GM18873 (cell line): ENCODE measurements at regions not wholly inside any gene's neighbourhood (a gene's known extent, or its start where the extent isn't known, plus 50 kb on each side); places are given as distances from the start of the nearest gene placed in this dataset.

Experiments used
- ATAC-seq: cut with Tn5 transposase; IDR thresholded peaks from one replicate; pipeline ENCODE4 v1.9.1; 2021; ENCODE audit warnings: mild to moderate bottlenecking, moderate library complexity, moderate number of reproducible peaks; ENCODE audit not compliant: unreplicated experiment, low FRiP score

DNA sequence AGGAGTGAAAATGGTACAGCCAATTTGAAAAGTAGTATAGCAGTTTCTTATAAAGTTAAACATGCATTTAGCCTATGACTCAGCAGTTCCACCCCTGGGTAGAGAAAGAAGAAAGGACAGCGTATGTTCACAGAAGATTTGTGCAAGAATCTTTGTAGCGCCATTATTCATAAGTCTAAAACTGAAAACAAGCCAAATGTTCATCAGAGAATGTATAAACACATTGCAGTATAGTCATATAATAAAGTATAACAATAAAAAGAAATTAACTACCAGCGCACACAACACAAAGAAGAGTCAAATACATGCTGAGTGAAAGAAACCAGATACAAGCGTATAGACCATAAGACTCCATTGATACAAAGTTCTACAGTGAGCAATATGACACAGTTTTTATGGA is 294.0 kb downstream of the SAMD5 start:
- ATAC-seq = no peak

DNA sequence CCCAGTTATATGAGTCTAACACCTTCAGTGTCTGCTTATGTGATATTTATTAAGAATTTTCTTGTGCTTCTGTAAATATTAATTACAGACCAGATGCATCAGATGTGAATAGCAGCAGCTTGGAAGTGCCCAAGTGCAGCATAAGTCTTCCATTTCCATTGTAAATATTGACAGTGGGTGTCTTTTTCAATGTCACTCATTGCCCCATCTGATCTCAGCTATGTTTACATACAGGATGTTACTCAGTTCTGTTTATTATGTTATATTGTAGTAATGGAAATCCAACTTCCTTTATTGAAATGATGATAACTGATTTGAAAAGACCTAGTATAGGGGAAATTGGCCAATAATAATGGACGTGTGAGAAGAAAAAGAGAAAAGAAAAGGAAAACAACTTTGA is 296.7 kb downstream of the SAMD5 start:
- ATAC-seq = no peak

DNA sequence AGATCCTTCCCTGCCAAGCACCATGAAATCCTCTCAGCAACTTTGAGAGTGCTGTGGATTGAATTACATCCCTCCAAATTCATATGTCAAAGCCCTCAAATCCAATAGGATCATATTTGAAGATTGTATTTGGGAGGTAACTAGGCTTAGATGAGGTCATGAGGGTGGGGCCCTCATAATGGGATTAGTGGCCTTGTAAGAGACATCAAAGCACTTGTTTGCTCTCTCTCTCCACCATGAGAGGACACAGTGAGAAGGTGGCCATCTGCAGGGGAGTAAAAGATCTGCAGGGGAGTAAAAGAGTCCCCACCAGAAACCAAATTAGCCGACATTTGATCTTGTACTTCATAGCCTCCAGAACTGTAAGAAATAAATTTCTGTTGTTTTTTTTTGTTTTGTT is 298.2 kb downstream of the SAMD5 start:
- ATAC-seq = no peak

DNA sequence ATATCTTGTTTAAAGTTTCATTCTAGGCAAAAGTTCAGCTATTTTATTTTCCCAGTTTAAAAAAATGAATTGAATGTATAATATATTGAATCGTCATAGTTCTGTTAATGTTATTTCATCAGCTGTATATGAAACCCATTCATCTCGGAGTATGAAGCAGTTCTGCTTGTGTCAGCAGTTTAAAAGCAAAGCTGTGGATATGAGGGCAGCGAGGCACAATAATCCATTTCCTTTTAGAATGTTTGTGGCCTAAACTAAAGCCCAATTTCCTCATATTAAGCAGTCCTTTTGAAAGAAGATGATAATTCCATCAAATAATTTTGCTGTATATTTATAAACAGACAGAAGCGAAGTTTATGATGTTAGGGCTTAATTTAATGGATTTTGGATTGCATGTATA is 300.1 kb downstream of the SAMD5 start:
- no peak for ATAC-seq

DNA sequence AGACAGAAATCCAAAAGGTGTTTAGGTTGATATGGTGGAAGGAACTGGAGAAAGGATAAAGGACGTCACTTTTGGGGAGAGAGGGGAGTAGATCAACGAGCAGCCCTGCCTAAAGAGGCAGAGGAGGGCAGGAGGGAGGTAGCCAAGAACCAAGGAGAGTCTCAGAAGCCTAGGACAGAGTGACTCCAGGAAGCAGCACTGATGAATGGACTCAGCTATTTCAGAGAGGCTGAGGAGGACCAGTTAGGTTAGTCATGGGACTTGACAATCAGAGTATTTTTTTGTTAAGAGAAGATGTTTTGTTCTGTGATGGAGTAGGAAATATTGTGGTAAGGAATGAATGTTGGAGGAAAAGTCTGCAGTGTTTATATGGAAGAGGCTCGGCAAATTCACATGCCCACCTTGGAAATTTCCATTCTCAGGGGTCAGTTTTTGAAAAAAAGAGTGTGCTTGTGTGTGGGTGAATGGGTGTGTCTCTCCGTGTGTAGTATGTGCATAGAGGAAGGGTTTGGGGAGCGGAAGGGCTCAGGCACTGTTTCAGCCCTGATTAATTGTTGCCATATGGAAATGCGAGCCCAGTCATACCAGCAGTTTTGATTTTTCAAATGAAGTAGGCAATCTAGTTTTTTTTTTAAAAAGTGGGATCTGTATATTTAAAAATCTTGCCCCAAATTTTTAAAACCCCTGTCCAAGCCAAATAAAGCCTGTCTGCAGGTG is 303.6 kb downstream of the SAMD5 start:
- no peak for ATAC-seq

DNA sequence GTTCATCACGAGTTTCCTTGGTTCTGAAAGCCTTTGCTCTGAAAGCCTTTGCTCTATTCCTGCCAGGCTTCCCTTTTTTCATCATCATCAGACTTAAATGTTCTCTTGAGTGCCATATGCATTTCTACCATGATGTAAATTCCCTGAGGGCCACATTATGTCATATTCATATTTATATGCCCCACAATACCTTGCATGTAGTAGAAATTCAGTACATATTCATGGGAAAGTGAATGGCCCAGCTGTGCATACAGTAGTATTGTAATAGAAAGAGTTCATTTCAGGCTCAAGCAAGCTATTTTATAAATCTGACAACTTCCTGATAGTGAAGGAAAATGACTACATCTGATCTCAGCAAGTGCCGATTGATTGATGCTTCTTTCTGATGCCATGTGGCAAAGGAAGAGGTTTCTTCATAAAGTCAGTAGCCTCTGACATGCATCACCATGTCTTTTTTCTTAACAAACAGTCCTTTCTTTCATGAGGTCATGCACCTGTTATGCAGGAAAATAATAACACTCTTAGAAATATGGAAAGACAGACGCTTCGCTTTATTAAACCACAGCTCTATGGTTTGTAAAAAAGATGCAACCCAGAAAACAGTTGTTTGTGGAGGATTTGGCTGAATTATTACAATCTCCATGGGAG is 308.7 kb downstream of the SAMD5 start:
- no peak for ATAC-seq

DNA sequence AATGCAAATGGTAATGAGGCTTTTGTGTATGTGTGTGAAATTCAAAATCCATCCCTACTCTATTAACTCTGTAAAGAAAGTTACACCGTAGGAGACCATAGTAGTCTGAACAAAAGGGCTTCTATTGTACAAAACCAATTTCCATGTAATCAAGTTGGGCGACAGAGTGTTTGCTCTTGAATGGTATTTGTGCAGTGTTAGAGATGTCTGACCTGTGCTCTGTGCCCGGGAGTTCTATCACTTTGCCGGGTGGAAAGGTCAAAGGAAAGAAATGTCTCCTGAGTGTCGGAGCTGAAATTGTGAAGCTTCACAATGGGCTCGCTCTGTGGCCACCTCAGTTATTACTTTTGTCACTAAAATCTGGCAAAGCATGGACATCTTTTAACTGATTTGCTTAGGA is 312.0 kb downstream of the SAMD5 start:
- ATAC-seq = no peak

DNA sequence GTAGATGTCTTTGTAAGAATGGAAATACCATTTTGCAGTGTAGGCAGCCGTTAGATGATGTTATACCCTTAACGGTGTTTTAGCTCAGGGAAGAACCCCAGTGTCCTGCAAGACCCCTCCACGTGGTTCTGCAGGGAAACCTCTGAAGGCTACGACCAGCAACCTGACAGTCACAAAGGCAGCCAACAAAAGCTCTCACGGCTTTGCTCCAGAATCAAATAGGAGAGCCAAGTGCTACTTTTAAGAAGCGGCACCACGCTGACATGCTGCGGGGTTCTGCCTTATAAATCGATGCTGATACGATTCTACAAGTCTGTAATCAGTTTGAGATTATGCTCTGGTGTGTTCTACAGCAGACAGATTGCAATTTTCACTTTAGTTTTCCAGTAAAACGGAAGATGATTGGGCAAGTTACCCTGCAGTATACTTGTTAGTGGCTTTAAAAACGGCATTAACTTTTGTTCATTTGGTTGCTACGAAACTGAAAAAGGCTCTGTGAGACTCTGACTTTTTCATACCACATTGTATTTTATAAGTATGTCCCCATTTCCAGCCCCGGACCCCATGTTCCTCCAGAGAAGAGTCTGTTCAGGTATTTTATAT is 312.9 kb downstream of the SAMD5 start:
- ATAC-seq = no peak

DNA sequence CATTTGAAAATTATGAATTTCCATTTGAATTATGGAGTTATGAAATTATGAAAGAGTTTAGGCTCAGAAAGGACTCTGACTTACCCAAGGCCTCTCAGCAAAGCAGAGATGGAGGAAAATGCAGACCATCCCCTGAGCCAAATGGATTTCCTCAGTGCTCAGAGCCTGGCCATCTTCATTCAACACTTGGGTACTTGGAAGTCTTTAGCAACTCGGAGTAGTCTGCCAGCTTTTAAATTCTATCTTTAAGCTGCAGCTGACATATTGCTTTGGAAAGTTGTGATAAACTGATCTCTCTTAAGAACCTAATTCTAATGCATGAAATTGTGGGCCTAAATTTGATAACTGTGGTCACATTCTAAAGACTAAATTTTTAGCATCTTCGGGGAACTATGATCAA is 315.4 kb downstream of the SAMD5 start:
- ATAC-seq = no peak

DNA sequence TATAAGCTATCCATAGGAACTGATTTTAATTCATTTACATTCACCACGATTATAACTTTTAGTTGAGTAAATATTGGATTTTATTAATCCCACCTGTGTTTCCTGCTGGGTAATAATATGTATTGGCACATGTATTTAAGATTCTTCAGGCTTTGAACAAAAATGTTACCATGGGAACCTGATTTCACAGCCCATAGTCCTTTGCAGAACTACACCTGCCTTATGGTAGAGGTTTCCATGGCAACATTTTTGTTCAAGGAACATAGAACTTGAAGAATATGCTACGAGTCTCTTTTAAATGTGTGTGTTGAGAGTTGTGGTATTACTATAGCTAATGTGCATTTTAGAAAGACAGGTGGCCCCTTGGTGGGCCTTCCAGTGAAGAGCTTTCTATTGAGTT is 317.4 kb downstream of the SAMD5 start:
- ATAC-seq = no peak

DNA sequence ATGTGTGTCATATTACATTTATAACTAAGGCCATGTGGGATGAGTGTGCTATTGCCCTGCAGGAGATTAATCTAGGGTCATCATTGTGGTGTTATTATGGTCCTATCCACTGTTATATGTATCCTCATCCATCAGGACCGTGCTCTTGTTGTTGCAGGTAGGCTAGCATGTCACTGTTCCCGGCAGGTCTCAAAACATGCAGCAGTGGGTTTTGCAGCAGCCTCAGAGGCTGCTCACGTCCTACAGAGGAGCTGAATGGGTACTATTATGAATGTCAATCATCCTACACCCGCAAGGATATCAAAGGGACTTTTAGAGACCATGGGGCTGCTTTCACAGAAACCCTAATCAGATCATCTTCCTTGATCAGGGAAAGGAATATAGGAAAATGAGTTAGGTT is 318.2 kb downstream of the SAMD5 start:
- ATAC-seq = no peak

DNA sequence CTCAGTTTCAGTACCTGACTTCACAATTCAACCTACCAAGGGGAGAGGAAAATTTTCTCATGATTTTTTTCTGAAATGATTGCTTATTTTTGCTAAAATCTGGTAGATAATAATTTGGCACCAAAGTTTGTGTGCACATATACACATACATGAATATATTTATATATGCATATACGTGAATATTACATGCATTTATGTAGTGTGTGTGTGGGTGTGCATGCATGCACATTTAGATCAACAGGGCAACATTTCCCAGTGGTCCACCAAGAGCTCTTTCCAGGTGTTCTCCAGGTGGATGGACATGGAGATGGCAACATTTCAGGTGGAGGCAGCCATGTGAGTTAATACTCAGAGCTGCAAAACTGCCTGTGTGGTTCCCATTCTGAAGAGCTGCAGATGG is 320.9 kb downstream of the SAMD5 start:
- ATAC-seq = no peak

DNA sequence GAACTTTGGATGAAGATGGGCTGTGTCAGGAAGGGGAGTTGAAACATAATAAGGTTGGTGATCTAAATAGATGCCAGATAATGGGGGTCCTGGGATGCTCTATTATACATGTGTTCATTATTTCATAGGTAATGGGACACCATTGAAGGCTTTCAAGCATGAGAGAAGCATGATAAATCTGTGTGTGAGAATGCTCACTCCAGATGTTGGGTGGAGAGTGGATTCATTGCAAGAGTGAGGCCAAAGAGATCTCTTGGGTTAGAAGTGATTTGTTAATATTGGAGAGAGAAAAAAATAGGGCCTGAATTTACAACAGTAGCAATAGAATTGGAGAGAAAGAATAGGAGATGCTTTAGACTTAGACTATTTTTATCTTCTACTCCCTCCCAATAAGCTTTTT is 321.3 kb downstream of the SAMD5 start:
- no peak for ATAC-seq

DNA sequence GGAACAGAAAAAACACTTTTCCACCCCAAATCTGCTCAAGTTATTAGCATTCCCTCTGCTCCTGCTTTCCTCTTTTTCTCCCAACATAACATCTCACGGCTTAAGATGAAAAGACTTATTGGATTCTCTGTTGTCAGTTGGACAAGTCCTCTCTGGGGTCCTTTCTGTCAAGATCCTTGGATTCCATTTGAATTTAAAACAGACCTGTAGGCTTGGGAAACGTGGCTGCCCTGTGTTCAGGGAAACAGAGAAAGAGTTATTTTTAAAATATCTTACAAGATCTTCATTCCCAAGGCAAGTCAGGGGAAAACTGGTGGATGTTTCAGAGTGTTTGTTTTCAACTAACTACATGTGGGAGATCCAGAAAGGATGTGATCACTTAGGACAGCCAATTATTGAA is 322.9 kb downstream of the SAMD5 start:
- no peak for ATAC-seq

DNA sequence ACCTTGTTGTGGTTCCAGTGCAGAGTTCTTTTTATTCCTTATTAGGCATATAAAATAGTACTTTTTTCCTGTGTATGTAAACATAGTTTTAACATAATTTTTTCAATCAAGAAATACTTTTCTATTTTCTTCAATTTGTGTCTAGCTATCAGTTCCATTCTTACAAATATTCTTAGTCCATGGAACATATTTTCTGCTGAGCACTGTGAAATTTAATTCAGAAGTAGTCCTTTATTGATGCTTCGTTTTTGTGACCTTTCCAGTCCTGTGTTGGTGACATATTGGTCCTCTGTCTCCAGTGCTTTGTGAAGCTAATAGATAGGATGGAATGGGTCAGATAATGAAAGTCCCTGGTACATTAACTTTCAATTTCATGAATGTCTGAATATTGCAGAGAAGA is 325.1 kb downstream of the SAMD5 start:
- ATAC-seq = no peak

DNA sequence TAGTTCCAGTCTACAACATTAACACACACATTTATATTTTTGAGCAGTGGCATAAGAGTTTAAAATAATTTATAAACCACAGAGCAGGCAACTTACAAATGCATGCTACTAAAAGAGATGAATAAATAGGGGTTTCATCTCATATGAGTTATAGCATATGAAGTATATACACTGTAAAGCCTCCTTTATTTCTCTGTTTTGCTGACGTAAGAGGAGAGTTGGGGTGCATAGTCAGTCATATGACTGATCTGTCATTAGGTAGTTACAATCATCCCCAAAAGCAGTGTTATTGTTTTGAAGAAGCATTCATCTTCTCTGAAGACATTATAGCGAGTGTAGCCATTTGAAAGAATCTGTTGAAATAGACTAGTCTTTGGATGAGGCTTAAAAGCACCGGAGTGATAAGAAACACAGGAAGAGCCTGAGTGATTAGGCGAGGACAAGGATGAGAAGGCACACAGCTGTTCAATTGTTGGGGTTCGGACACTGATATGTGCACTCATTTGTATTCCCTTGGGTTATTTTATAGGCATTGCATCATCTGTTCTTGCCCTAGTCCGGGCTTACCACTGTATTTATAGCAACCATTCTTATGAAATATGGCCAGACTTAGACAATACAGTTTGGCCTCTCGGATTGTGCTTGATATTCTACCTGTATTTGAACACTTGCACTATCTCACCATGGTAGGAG is 325.7 kb downstream of the SAMD5 start:
- ATAC-seq = no peak

DNA sequence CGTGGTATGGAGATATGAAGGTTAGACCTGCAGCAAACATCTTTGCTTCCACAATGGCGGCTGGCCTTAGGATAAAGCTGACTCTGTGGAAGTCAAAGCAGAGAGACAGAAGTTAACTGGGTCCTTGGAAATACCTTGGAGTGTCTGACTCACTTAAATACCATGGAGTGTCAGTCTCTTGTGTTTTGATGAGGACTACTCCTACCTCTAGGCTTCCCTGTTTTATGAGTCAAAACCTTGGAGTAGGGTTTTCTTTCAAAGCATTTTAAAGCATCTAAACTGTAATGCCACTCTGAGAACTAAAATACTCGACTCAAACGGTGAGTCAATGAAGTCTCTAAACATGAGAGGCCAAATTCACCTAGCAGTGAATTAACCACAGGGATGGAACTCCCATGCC is 329.1 kb downstream of the SAMD5 start:
- no peak for ATAC-seq

DNA sequence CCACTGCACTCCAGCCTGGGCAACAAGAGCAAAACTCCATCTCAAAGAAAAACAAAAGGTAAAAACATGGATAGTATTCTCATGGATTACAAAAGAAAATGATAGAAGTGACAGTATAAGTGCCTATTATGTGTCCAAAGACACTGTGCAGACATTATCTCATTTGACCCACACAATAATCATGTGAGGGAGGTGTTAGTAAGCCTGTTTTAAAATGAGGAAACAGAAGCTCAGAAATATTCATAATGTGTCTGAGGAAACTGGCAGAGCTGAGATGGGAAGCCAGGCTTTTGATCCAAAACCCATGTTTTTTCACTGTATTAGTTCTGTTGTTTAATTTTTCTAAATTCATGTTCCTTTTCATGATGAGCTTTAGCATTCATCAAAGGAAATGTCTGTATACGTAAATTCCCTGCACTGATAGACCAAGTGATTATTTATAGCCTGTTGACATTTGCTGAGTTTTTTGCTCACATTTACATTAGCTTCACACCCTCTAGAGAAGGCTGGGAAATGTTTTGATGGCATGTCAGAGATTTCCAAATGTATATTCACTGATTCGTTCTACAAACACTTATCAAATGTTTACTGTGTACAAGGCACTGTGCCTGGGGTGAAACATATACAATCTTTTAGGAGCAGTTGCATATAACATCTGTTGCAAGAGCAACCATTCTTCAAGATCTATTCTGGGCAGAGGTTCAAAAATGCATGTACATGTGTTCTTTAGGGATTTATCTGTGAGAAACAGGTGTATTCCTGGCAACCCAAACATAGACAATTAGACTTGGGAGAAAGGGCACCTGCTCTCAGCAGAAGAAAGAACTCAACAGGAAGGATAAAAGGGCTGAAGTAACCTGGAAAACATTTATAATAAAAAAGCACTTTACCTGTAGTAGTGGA is 331.5 kb downstream of the SAMD5 start:
- ATAC-seq = no peak

DNA sequence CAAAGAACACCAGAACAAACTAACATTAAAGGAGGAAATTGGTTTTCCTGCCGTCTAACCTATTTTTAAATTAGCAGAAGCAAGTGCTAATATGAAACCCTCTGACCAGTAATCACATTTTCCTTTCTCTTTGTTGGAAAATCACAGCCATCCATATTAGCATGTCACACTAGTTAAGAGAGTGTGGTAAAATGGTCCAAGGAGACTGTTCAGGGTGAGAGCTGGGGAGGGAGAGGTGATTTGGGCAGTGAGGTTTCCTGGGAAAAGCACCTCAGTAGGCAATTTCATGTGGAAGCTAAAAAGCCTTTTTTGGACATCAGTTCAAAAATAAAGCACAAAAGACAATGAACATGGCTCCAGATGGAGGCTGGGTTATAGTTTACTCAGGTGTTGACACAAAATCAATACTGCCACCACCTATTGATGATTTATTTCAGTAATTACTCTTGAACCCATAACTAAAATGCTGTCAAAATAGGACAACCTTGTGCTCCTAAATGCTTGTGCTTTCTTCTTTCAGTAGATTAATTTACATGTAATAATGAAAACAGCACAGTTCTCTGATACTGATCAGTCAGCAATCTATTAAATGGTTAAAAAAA is 333.2 kb downstream of the SAMD5 start:
- ATAC-seq = no peak
